ENCODE measurements at regions not wholly inside any gene's neighbourhood (a gene's known extent, or its start where the extent isn't known, plus 50 kb on each side); places are given as distances from the start of the nearest gene placed in this dataset.
A peak's percentile ranks its signal among the peaks of the same experiment; 100 is the strongest.
"Not testable (repeated sequence)": the region's sequence is repeated elsewhere in the genome, so short reads cannot be mapped to it uniquely, and the experiment has no call there.

GRCh38 chr1:180749-181205 lies 270.7 kb downstream of the OR4F29 start:
- not testable (repeated sequence) for H3K9me3 ChIP-seq (ENCODE audit: control insufficient read depth in 4 of 4, low read length in 3 of 4); H3K36me3 ChIP-seq (ENCODE audit: control insufficient read depth in 4 of 4, insufficient read depth in 3 of 4, low read depth in 1 of 4, low read length in 3 of 4); H3K27me3 ChIP-seq (ENCODE audit: control insufficient read depth in 4 of 4, insufficient read depth in 4 of 4, low read length in 3 of 4); H3K27ac ChIP-seq (ENCODE audit: low read depth in 1 of 2, low read length in 2 of 2); H3K4me3 ChIP-seq (ENCODE audit: low read depth in 1 of 3, low read length in 3 of 3); H3K9ac ChIP-seq (ENCODE audit: low read depth in 1 of 2, low read length in 2 of 2); H3K4me1 ChIP-seq (ENCODE audit: control insufficient read depth in 4 of 4, insufficient read depth in 4 of 4, low read length in 3 of 4)
- DNase-seq (ENCODE audit: low spot score), result peak; percentile 28
- peak; percentile 38 for TF ChIP-seq ZBTB33 (IDR thresholded peaks at IDR 0.05)
- WGBS, result 88% methylated on average over 28 of the region's 28 CpGs

DNA sequence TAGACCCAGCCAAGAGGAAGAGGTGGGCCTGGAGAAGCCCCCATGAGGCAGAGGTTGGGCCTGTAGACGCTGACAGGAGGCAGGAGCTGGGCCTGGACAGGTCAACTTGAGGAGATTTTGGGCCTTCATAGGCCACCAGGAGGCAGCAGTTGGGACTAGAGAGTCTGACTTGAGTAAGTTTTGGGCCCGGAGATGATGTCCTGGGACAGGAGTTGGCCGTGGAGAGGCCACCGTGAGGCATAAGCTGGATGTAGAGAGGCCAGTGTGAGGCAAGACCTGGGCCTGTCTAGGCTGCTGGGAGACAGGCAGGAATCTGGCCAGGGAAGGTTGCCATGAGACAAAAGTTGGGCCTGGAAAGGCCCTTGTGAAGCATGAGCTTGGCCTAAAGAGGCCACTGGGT lies 312.6 kb downstream of the OR4F29 start:
- H3K9ac ChIP-seq (ENCODE audit: low read depth in 1 of 2, low read length in 2 of 2); H3K36me3 ChIP-seq (ENCODE audit: control insufficient read depth in 4 of 4, insufficient read depth in 3 of 4, low read depth in 1 of 4, low read length in 3 of 4); H3K4me1 ChIP-seq (ENCODE audit: control insufficient read depth in 4 of 4, insufficient read depth in 4 of 4, low read length in 3 of 4); H3K27me3 ChIP-seq (ENCODE audit: control insufficient read depth in 4 of 4, insufficient read depth in 4 of 4, low read length in 3 of 4); H3K9me3 ChIP-seq (ENCODE audit: control insufficient read depth in 4 of 4, low read length in 3 of 4); H3K27ac ChIP-seq (ENCODE audit: low read depth in 1 of 2, low read length in 2 of 2); DNase-seq (ENCODE audit: low spot score); H3K4me3 ChIP-seq (ENCODE audit: low read depth in 1 of 3, low read length in 3 of 3): not testable (repeated sequence)
- WGBS, result 86% methylated on average over 3 of the region's 4 CpGs

- H3K4me1 ChIP-seq (ENCODE audit: control insufficient read depth in 4 of 4, insufficient read depth in 4 of 4, low read length in 3 of 4); H3K4me3 ChIP-seq (ENCODE audit: low read depth in 1 of 3, low read length in 3 of 3); H3K9me3 ChIP-seq (ENCODE audit: control insufficient read depth in 4 of 4, low read length in 3 of 4); DNase-seq (ENCODE audit: low spot score); H3K27me3 ChIP-seq (ENCODE audit: control insufficient read depth in 4 of 4, insufficient read depth in 4 of 4, low read length in 3 of 4); H3K36me3 ChIP-seq (ENCODE audit: control insufficient read depth in 4 of 4, insufficient read depth in 3 of 4, low read depth in 1 of 4, low read length in 3 of 4); H3K27ac ChIP-seq (ENCODE audit: low read depth in 1 of 2, low read length in 2 of 2); H3K9ac ChIP-seq (ENCODE audit: low read depth in 1 of 2, low read length in 2 of 2): not testable (repeated sequence)
- 91% methylated on average over 8 of the region's 16 CpGs for WGBS
Observed at GRCh38 chr1:137664-138063, 313.8 kb downstream of the OR4F29 start.

GRCh38 chr1:136344-136932 lies 315.0 kb downstream of the OR4F29 start:
- not testable (repeated sequence) for H3K9me3 ChIP-seq (ENCODE audit: control insufficient read depth in 4 of 4, low read length in 3 of 4); H3K27me3 ChIP-seq (ENCODE audit: control insufficient read depth in 4 of 4, insufficient read depth in 4 of 4, low read length in 3 of 4); H3K4me1 ChIP-seq (ENCODE audit: control insufficient read depth in 4 of 4, insufficient read depth in 4 of 4, low read length in 3 of 4); H3K27ac ChIP-seq (ENCODE audit: low read depth in 1 of 2, low read length in 2 of 2); H3K36me3 ChIP-seq (ENCODE audit: control insufficient read depth in 4 of 4, insufficient read depth in 3 of 4, low read depth in 1 of 4, low read length in 3 of 4); H3K4me3 ChIP-seq (ENCODE audit: low read depth in 1 of 3, low read length in 3 of 3); H3K9ac ChIP-seq (ENCODE audit: low read depth in 1 of 2, low read length in 2 of 2); DNase-seq (ENCODE audit: low spot score)
- WGBS, result 84% methylated on average over 32 of the region's 34 CpGs

DNA sequence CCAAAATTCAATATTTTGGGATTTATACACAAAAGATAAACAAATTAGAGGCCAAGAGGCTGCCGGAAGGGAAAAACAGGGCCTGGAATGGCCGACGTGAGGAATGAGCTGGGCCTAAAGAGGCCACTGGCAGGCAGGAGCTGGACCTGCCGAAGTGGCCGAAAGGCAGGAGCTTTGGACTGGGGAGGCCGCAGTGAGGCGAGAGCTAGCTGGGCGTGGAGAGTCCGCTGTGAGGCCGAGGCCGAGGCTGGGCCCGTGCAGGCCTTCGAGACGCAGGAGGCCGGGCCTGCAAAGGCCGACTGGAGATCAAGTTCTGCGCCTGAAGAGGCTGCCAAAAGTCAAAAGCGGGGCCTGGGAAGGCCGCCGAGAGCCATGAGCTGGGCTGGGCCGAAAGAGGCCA lies 316.5 kb downstream of the OR4F29 start:
- H3K4me1 ChIP-seq (ENCODE audit: control insufficient read depth in 4 of 4, insufficient read depth in 4 of 4, low read length in 3 of 4); H3K36me3 ChIP-seq (ENCODE audit: control insufficient read depth in 4 of 4, insufficient read depth in 3 of 4, low read depth in 1 of 4, low read length in 3 of 4); H3K27me3 ChIP-seq (ENCODE audit: control insufficient read depth in 4 of 4, insufficient read depth in 4 of 4, low read length in 3 of 4); H3K4me3 ChIP-seq (ENCODE audit: low read depth in 1 of 3, low read length in 3 of 3); DNase-seq (ENCODE audit: low spot score); H3K9me3 ChIP-seq (ENCODE audit: control insufficient read depth in 4 of 4, low read length in 3 of 4); H3K27ac ChIP-seq (ENCODE audit: low read depth in 1 of 2, low read length in 2 of 2); H3K9ac ChIP-seq (ENCODE audit: low read depth in 1 of 2, low read length in 2 of 2): not testable (repeated sequence)
- WGBS, result 96% methylated on average over 18 of the region's 21 CpGs

GRCh38 chr1:118440-118839 lies 333.0 kb downstream of the OR4F29 start:
- DNase-seq (ENCODE audit: low spot score); H3K4me1 ChIP-seq (ENCODE audit: control insufficient read depth in 4 of 4, insufficient read depth in 4 of 4, low read length in 3 of 4); H3K4me3 ChIP-seq (ENCODE audit: low read depth in 1 of 3, low read length in 3 of 3); H3K9me3 ChIP-seq (ENCODE audit: control insufficient read depth in 4 of 4, low read length in 3 of 4); H3K36me3 ChIP-seq (ENCODE audit: control insufficient read depth in 4 of 4, insufficient read depth in 3 of 4, low read depth in 1 of 4, low read length in 3 of 4); H3K27me3 ChIP-seq (ENCODE audit: control insufficient read depth in 4 of 4, insufficient read depth in 4 of 4, low read length in 3 of 4); H3K9ac ChIP-seq (ENCODE audit: low read depth in 1 of 2, low read length in 2 of 2); H3K27ac ChIP-seq (ENCODE audit: low read depth in 1 of 2, low read length in 2 of 2): not testable (repeated sequence)

GRCh38 chr1:115534-115933 lies 335.9 kb downstream of the OR4F29 start:
- DNase-seq (ENCODE audit: low spot score); H3K27ac ChIP-seq (ENCODE audit: low read depth in 1 of 2, low read length in 2 of 2); H3K9me3 ChIP-seq (ENCODE audit: control insufficient read depth in 4 of 4, low read length in 3 of 4); H3K4me1 ChIP-seq (ENCODE audit: control insufficient read depth in 4 of 4, insufficient read depth in 4 of 4, low read length in 3 of 4); H3K27me3 ChIP-seq (ENCODE audit: control insufficient read depth in 4 of 4, insufficient read depth in 4 of 4, low read length in 3 of 4); H3K4me3 ChIP-seq (ENCODE audit: low read depth in 1 of 3, low read length in 3 of 3); H3K9ac ChIP-seq (ENCODE audit: low read depth in 1 of 2, low read length in 2 of 2); H3K36me3 ChIP-seq (ENCODE audit: control insufficient read depth in 4 of 4, insufficient read depth in 3 of 4, low read depth in 1 of 4, low read length in 3 of 4): not testable (repeated sequence)
- WGBS, result 75% methylated on average over 1 of the region's 2 CpGs

DNA sequence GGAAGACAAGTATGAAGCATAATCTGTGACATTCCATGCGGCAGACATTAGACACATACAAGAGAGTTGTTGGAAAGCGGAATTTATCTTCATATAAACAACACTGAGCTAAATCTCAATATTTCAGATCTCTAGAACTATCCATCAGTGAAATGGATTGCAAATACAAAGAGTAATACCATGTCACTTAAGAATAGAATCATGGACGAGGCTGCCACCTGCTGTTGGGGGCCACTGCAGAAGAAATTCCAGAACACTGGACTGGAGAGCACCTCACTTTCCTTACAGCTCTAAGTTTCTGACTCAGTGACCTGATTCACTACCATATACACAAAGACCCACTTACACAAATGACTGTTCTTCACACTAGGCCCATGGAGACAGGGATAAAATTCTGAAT lies 346.7 kb downstream of the OR4F29 start:
- not testable (repeated sequence) for H3K27me3 ChIP-seq (ENCODE audit: control insufficient read depth in 4 of 4, insufficient read depth in 4 of 4, low read length in 3 of 4); H3K9me3 ChIP-seq (ENCODE audit: control insufficient read depth in 4 of 4, low read length in 3 of 4); DNase-seq (ENCODE audit: low spot score); H3K27ac ChIP-seq (ENCODE audit: low read depth in 1 of 2, low read length in 2 of 2); H3K4me3 ChIP-seq (ENCODE audit: low read depth in 1 of 3, low read length in 3 of 3); H3K9ac ChIP-seq (ENCODE audit: low read depth in 1 of 2, low read length in 2 of 2); H3K36me3 ChIP-seq (ENCODE audit: control insufficient read depth in 4 of 4, insufficient read depth in 3 of 4, low read depth in 1 of 4, low read length in 3 of 4); H3K4me1 ChIP-seq (ENCODE audit: control insufficient read depth in 4 of 4, insufficient read depth in 4 of 4, low read length in 3 of 4)
- no CpG with 5 or more reads among the region's 3 CpGs for WGBS

All from liver (tissue), 6 donors.